Body of pancreas (tissue), 4 donors: ENCODE measurements at regions not wholly inside any gene's neighbourhood (a gene's known extent, or its start where the extent isn't known, plus 50 kb on each side); places are given as distances from the start of the nearest gene placed in this dataset.

ENCODE experiments used
- ATAC-seq: fragments of 150-250 bp; one replicate; pipeline ENCODE4 v1.9.1; 2016
- DNase-seq, 4 donors: peaks; one replicate each; pipeline ENCODE4 v3.0.0-alpha.2; 2019
- H3K27ac ChIP-seq, 4 donors: fragments of 200-600 bp; sonication (generic); 1 replicate in 3 of 4; 2 replicates in 1 of 4; pipeline versions ENCODE4 v1.5.1 to v1.6.1; 2016 to 2019; ENCODE audit warnings: mild to moderate bottlenecking in 1 of 4, mixed read lengths in 1 of 4, moderate library complexity in 1 of 4
- H3K27me3 ChIP-seq, 2 donors: fragments of 200-600 bp; sonication (generic); one replicate each; pipeline ENCODE4 v1.6.0; 2016; ENCODE audit warnings: mild to moderate bottlenecking in 1 of 2
- H3K36me3 ChIP-seq, 2 donors: fragments of 200-600 bp; sonication (generic); replicated peaks in 1 of 2; 2 replicates each; pipeline ENCODE4 v1.5.1; 2016; ENCODE audit warnings: low read depth in 2 of 2; ENCODE audit not compliant: insufficient read depth in 1 of 2
- H3K4me1 ChIP-seq: fragments of 200-600 bp; sonication (generic); one replicate; pipeline ENCODE4 v1.6.0; 2016
- H3K4me3 ChIP-seq, 2 donors: fragments of 200-600 bp; sonication (generic); 1 replicate in 1 of 2; 2 replicates in 1 of 2; pipeline ENCODE4 v1.5.1; 2016 to 2019
- H3K9me3 ChIP-seq, 3 donors: fragments of 200-600 bp; sonication (generic); 1 replicate in 2 of 3; 2 replicates in 1 of 3; pipeline ENCODE4 v1.5.1; 2016
- CTCF ChIP-seq, 7 experiments: fragments of 450-650 bp in 4 of 7; fragments of 200-600 bp in 3 of 7; sonication (generic) in 3 of 7; IDR thresholded peaks; one replicate each; pipeline ENCODE4 v1.5.1; 2016 to 2019; ENCODE audit warnings: antibody characterized with exemption in 7 of 7
- POLR2A ChIP-seq, 3 donors: fragments of 450-650 bp; IDR thresholded peaks; one replicate each; pipeline ENCODE4 v1.6.1; 2016; ENCODE audit warnings: antibody characterized with exemption in 3 of 3, mild to moderate bottlenecking in 2 of 3
- WGBS, 2 donors: methylation state at CpG; one replicate each; pipeline ENCODE4 v1.1.5; 2017; 5-methylcytosine and 5-hydroxymethylcytosine counted together
- intact Hi-C: fragments of 100-400 bp; cut with DNase I; formaldehyde crosslinking; loops from one replicate; pipeline ENCODE4 v1.15.1; 2023

- no peak overlapping the region for H3K27ac ChIP-seq
- H3K4me3 ChIP-seq, result no peak overlapping the region
- no peaks in the 10 kb centered on the region for H3K4me1 ChIP-seq
- H3K36me3 ChIP-seq, result no peaks in the 10 kb centered on the region
- DNase-seq (no peak), ATAC-seq (no peak)
- TF ChIP-seq POLR2A (IDR thresholded peaks at IDR 0.05) (no peak), CTCF (IDR thresholded peaks at IDR 0.05) (no peak)
- 71 to 76% methylated on average over 9 to 11 of the region's 11 CpGs for WGBS, 2 donors
- H3K27me3 ChIP-seq, result no peaks in the 10 kb centered on the region
- no peaks in the 10 kb centered on the region for H3K9me3 ChIP-seq
- intact Hi-C loops, result loop anchor here (10.0 kb wide), 1 partner anchor 49 kb away; no protein-coding TSS in a partner anchor
Measured at GRCh38 chr20:24805456-24806238, 143.4 kb upstream of the CST7 start.

- WGBS, 2 donors, result 69 to 80% methylated on average over 16 of the region's 16 CpGs
- intact Hi-C loops, result loop anchor here (10.0 kb wide), 1 partner anchor 48 kb away; no protein-coding TSS in a partner anchor
- Histone ChIP-seq H3K36me3 (no peaks in the 10 kb centered on the region), H3K27me3 (no peaks in the 10 kb centered on the region), H3K4me1 (no peaks in the 10 kb centered on the region), H3K27ac (no peak overlapping the region), H3K4me3 (no peak overlapping the region), H3K9me3 (no peaks in the 10 kb centered on the region)
- ATAC-seq, result no peak
- no peak for DNase-seq
- TF ChIP-seq CTCF (IDR thresholded peaks at IDR 0.05), result no peak
- TF ChIP-seq POLR2A (IDR thresholded peaks at IDR 0.05), result no peak
Measured at GRCh38 chr20:24806705-24807676, 142.1 kb upstream of the CST7 start.

- Histone ChIP-seq H3K36me3 (no peaks in the 10 kb centered on the region), H3K27me3 (no peaks in the 10 kb centered on the region), H3K4me3 (no peak overlapping the region), H3K27ac (no peak overlapping the region), H3K4me1 (no peaks in the 10 kb centered on the region), H3K9me3 (no peaks in the 10 kb centered on the region)
- 66 to 74% methylated on average over 10 of the region's 10 CpGs for WGBS, 2 donors
- intact Hi-C loops, result loop anchor here (10.0 kb wide), 1 partner anchor 46 kb away; no protein-coding TSS in a partner anchor
- ATAC-seq (no peak), DNase-seq (no peak)
- TF ChIP-seq CTCF (IDR thresholded peaks at IDR 0.05) (no peak), POLR2A (IDR thresholded peaks at IDR 0.05) (no peak)
Measured at GRCh38 chr20:24808616-24809015, 140.5 kb upstream of the CST7 start.

- H3K4me3 ChIP-seq, result no peak overlapping the region
- no peaks in the 10 kb centered on the region for H3K36me3 ChIP-seq
- H3K27ac ChIP-seq, result no peak overlapping the region
- H3K27me3 ChIP-seq, result no peaks in the 10 kb centered on the region
- ATAC-seq (no peak), DNase-seq (no peak)
- TF ChIP-seq CTCF (IDR thresholded peaks at IDR 0.05), result no peak
- no peak for TF ChIP-seq POLR2A (IDR thresholded peaks at IDR 0.05)
- 79 to 83% methylated on average over 12 of the region's 12 CpGs for WGBS, 2 donors
- intact Hi-C loops, result loop anchor here (10.0 kb wide), 1 partner anchor 45 kb away; no protein-coding TSS in a partner anchor
- no peaks in the 10 kb centered on the region for H3K4me1 ChIP-seq
- no peaks in the 10 kb centered on the region for H3K9me3 ChIP-seq
Measured at GRCh38 chr20:24809606-24810005, 139.5 kb upstream of the CST7 start.
